A673 (cell line): ENCODE measurements at regions not wholly inside any gene's neighbourhood (a gene's known extent, or its start where the extent isn't known, plus 50 kb on each side); places are given as distances from the start of the nearest gene placed in this dataset.

Experiments
- BruUV-seq: library from RNA; stranded (reverse); fragments of 400-500 nt; replicated peaks from 2 replicates; lab custom pipeline; 2021; lab: Mats Ljungman, UMichigan
- CTCF ChIA-PET: fragments of 300-600 bp; sonication (Branson Sonifier 250); formaldehyde crosslinking; loops from one replicate; lab custom pipeline; 2022; ENCODE audit warnings: antibody characterized with exemption; lab: Charles Lee
- POLR2A ChIA-PET: fragments of 300-600 bp; sonication (Branson Sonifier 250); formaldehyde crosslinking; loops from one replicate; lab custom pipeline; 2022; ENCODE audit warnings: antibody characterized with exemption; ENCODE audit not compliant: low non-redundant PET; lab: Charles Lee
- DNase-seq: peaks from one replicate; pipeline ENCODE4 v3.0.0-alpha.2; 2015; ENCODE audit warnings: low spot score
- H3K27ac ChIP-seq: fragments of 200-600 bp; sonication (generic); 2 replicates; pipeline ENCODE4 v1.5.1; 2016; ENCODE audit warnings: mixed run types, low read depth, mild to moderate bottlenecking, mixed read lengths, antibody characterized with exemption, low read length; ENCODE audit not compliant: poor library complexity, severe bottlenecking
- H3K27me3 ChIP-seq: fragments of 200-600 bp; sonication (generic); replicated peaks from 2 replicates; pipeline ENCODE4 v1.6.1; 2017; ENCODE audit warnings: mixed run types, low read depth, mild to moderate bottlenecking, mixed read lengths, antibody characterized with exemption, low read length; ENCODE audit not compliant: insufficient read depth, poor library complexity
- H3K36me3 ChIP-seq: fragments of 200-600 bp; sonication (generic); 2 replicates; pipeline ENCODE4 v1.6.1; 2016; ENCODE audit warnings: mixed run types, mild to moderate bottlenecking, mixed read lengths, antibody characterized with exemption, low read length; ENCODE audit not compliant: insufficient read depth, poor library complexity, severe bottlenecking
- H3K4me1 ChIP-seq: fragments of 200-600 bp; sonication (generic); 2 replicates; pipeline ENCODE4 v1.6.1; 2017; ENCODE audit warnings: mixed run types, mild to moderate bottlenecking, mixed read lengths, antibody characterized with exemption, low read length; ENCODE audit not compliant: insufficient read depth, poor library complexity, severe bottlenecking
- H3K4me3 ChIP-seq: fragments of 200-600 bp; sonication (generic); 2 replicates; pipeline ENCODE4 v1.5.1; 2016; ENCODE audit warnings: low read depth, mixed run types, mild to moderate bottlenecking, mixed read lengths, low read length; ENCODE audit not compliant: poor library complexity, severe bottlenecking
- H3K9me3 ChIP-seq: fragments of 200-600 bp; sonication (generic); 2 replicates; pipeline ENCODE4 v1.6.1; 2016; ENCODE audit warnings: mixed run types, low read depth, mild to moderate bottlenecking, mixed read lengths, antibody characterized with exemption, low read length; ENCODE audit not compliant: poor library complexity, severe bottlenecking
- EZH2 ChIP-seq: fragments of 200-600 bp; sonication (generic); IDR thresholded peaks from 2 replicates; pipeline ENCODE4 v1.6.1; 2017; ENCODE audit warnings: borderline replicate concordance, low read depth, mild to moderate bottlenecking, mixed read lengths, antibody characterized with exemption, low read length; ENCODE audit not compliant: poor library complexity, severe bottlenecking
- intact Hi-C: fragments of 100-400 bp; cut with micrococcal nuclease; formaldehyde crosslinking; loops from one replicate; pipeline ENCODE4 v1.10.0; 2022; ENCODE audit not compliant: unreplicated experiment
- TF ChIP-seq, protein P1 (sequence below): fragments of 300-800, 200-600 bp; sonication (generic); conservative IDR thresholded peaks from 2 replicates; pipeline ENCODE4 v1.5.1; 2017; ENCODE audit warnings: low read depth, mild to moderate bottlenecking, antibody characterized with exemption, low read length, moderate library complexity, mixed read lengths

DNA sequence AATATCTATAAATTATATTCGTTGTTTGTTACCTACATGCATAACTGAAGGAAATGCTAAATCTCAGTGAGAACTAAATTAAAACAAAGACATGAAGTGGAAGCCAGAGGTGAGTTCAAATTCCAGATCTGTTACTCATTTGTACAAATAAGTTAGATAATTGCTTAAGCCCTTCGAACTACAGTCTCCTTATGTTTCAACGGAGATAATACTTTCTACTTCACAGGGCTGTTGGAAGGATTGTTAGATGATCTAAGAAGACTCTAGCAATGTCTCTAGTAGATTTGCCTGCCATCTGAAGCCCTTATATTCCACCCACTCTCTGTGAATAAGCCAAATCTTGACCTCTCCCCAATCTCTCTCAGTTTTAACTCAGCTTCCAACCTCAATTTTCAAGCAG is 125.8 kb downstream of the P2RY1 start:
- POLR2A ChIA-PET, result no interaction called here
- CTCF ChIA-PET, result interaction anchor here (0.6 kb wide), 1 partner anchor 445 kb away, joined by 3 read pairs; no protein-coding TSS in a partner anchor
- no peak for DNase-seq
- Histone ChIP-seq H3K27ac (no peak overlapping the region), H3K4me1 (peaks cover 5% of the 10 kb centered on the region), H3K27me3 (no peaks in the 10 kb centered on the region), H3K4me3 (no peak overlapping the region), H3K36me3 (no peaks in the 10 kb centered on the region), H3K9me3 (no peaks in the 10 kb centered on the region)
- BruUV-seq, result no TSS peak
- intact Hi-C loops, result loop anchor here (5.0 kb wide), 1 partner anchor 483 kb away; no protein-coding TSS in a partner anchor
- TF ChIP-seq, protein P1, sequence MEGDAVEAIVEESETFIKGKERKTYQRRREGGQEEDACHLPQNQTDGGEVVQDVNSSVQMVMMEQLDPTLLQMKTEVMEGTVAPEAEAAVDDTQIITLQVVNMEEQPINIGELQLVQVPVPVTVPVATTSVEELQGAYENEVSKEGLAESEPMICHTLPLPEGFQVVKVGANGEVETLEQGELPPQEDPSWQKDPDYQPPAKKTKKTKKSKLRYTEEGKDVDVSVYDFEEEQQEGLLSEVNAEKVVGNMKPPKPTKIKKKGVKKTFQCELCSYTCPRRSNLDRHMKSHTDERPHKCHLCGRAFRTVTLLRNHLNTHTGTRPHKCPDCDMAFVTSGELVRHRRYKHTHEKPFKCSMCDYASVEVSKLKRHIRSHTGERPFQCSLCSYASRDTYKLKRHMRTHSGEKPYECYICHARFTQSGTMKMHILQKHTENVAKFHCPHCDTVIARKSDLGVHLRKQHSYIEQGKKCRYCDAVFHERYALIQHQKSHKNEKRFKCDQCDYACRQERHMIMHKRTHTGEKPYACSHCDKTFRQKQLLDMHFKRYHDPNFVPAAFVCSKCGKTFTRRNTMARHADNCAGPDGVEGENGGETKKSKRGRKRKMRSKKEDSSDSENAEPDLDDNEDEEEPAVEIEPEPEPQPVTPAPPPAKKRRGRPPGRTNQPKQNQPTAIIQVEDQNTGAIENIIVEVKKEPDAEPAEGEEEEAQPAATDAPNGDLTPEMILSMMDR, result no peak
- no peak for TF ChIP-seq EZH2

DNA sequence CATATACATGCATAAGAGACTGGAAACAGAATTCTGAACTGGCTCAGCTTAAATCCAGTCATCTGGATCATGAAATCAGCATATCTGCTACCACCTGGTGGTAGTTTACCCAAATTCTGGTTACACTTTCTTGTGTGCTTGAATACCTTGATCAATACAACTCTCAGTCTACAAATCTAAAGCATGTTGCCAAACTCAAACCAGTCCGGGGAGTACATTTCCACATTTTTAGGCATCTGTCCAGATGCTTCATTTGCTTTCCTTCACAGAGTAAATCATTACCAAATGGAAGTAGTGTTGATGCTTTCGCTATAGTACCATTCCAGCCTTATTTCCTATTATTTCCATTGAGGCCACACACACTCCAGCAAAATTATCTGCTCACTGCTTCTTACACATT is 126.4 kb downstream of the P2RY1 start:
- H3K4me3 ChIP-seq, result no peak overlapping the region
- H3K4me1 ChIP-seq, result peaks cover 5% of the 10 kb centered on the region
- no peak for TF ChIP-seq EZH2
- TF ChIP-seq, protein P1, result peak; percentile 61
- CTCF ChIA-PET, result interaction anchor here (0.6 kb wide), 1 partner anchor 446 kb away, joined by 3 read pairs; no protein-coding TSS in a partner anchor
- H3K27ac ChIP-seq, result no peak overlapping the region
- DNase-seq, result peak; percentile 58
- intact Hi-C loops, result loop anchor here (5.0 kb wide), 1 partner anchor 484 kb away; no protein-coding TSS in a partner anchor
- POLR2A ChIA-PET, result no interaction called here
- BruUV-seq, result no TSS peak
- no peaks in the 10 kb centered on the region for H3K36me3 ChIP-seq
- H3K27me3 ChIP-seq, result no peaks in the 10 kb centered on the region
- H3K9me3 ChIP-seq, result no peaks in the 10 kb centered on the region

DNA sequence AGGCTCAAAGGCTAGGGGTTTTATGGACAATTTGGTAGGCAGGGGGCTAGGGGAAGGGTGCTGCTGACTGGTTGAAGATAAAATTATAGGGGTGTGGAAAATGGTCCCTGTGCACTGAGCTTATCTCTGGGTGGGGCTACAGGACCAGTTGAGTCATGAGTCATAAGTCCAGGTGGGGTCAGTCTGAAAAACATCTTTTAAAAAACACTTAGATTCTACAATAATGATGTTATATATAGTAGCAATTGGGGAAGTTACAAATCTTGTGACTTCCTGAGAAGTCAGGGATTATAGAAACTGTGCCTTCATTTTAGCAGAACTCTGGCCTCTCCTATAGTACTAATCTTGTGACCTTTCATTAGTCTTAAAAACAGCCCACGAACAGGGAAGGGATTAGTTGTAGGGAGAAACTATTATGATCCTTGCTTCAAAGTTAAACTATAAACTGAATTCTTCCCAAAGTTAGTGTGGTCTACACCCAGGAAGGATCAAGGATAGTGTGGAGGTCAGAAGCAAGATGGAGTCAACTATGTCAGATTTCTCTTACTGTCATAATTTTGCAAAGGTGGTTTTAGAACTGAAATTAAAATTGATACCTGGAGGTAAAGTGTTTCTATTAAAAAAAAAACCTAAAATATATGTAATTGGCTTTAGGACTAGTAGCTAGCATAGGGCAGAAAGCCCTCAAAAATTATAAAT is 130.1 kb downstream of the P2RY1 start:
- Histone ChIP-seq H3K27me3 (no peaks in the 10 kb centered on the region), H3K4me1 (peaks cover 5% of the 10 kb centered on the region), H3K4me3 (no peak overlapping the region), H3K9me3 (no peaks in the 10 kb centered on the region), H3K27ac (no peak overlapping the region), H3K36me3 (no peaks in the 10 kb centered on the region)
- no peak for DNase-seq
- CTCF ChIA-PET, result no interaction called here
- no TSS peak for BruUV-seq
- intact Hi-C loops, result loop anchor here (5.0 kb wide), 1 partner anchor 488 kb away; no protein-coding TSS in a partner anchor
- TF ChIP-seq EZH2, result no peak
- TF ChIP-seq, protein P1, result no peak
- POLR2A ChIA-PET, result no interaction called here
